ENCODE measurements at regions not wholly inside any gene's neighbourhood (a gene's known extent, or its start where the extent isn't known, plus 50 kb on each side); places are given as distances from the start of the nearest gene placed in this dataset.
A peak's percentile ranks its signal among the peaks of the same experiment; 100 is the strongest.
"Not testable (repeated sequence)": the region's sequence is repeated elsewhere in the genome, so short reads cannot be mapped to it uniquely, and the experiment has no call there.

- DNase-seq = no peak
Observed at GRCh38 chr12:22812531-22812930, 187.6 kb downstream of the ETNK1 start.

GRCh38 chr12:22821985-22822384, 197.0 kb downstream of the ETNK1 start:
- DNase-seq = no peak

- no peak for DNase-seq
Observed at GRCh38 chr12:22826026-22826425, 201.1 kb downstream of the ETNK1 start.

- not testable (repeated sequence) for DNase-seq
Observed at GRCh38 chr12:22826446-22826981, 201.5 kb downstream of the ETNK1 start.

GRCh38 chr12:22828066-22828465, 203.1 kb downstream of the ETNK1 start:
- DNase-seq = peak; percentile 50

- DNase-seq = no peak
Observed at GRCh38 chr12:22835431-22835830, 210.5 kb downstream of the ETNK1 start.

GRCh38 chr12:22850185-22850584, 225.2 kb downstream of the ETNK1 start:
- DNase-seq = no peak

GRCh38 chr12:22851532-22851931, 226.6 kb downstream of the ETNK1 start:
- DNase-seq = no peak

GRCh38 chr12:22855456-22855855, 230.5 kb downstream of the ETNK1 start:
- DNase-seq = no peak

- DNase-seq = peak; percentile 7
Observed at GRCh38 chr12:22856178-22856577, 231.2 kb downstream of the ETNK1 start.

GRCh38 chr12:22858849-22859570, 234.0 kb downstream of the ETNK1 start:
- no peak for DNase-seq

GRCh38 chr12:22860926-22861325, 236.0 kb downstream of the ETNK1 start:
- DNase-seq = no peak

- DNase-seq = no peak
Observed at GRCh38 chr12:22865822-22866221, 240.9 kb downstream of the ETNK1 start.

- DNase-seq = no peak
Observed at GRCh38 chr12:22866406-22866805, 241.4 kb downstream of the ETNK1 start.

- no peak for DNase-seq
Observed at GRCh38 chr12:22874151-22874550, 249.2 kb downstream of the ETNK1 start.

- no peak for DNase-seq
Observed at GRCh38 chr12:22876262-22876661, 251.3 kb downstream of the ETNK1 start.

GRCh38 chr12:22879203-22879602, 254.2 kb downstream of the ETNK1 start:
- DNase-seq = no peak

GRCh38 chr12:22880331-22880730, 255.4 kb downstream of the ETNK1 start:
- DNase-seq = no peak

GRCh38 chr12:22880807-22881206, 255.8 kb downstream of the ETNK1 start:
- no peak for DNase-seq

- DNase-seq = no peak
Observed at GRCh38 chr12:22881878-22882385, 257.0 kb downstream of the ETNK1 start.

- no peak for DNase-seq
Observed at GRCh38 chr12:22882559-22882958, 257.6 kb downstream of the ETNK1 start.

GRCh38 chr12:22893878-22894277, 268.9 kb downstream of the ETNK1 start:
- DNase-seq = no peak

GRCh38 chr12:22899184-22899583, 274.2 kb downstream of the ETNK1 start:
- no peak for DNase-seq

GRCh38 chr12:22900401-22900800, 275.4 kb downstream of the ETNK1 start:
- DNase-seq = no peak

- DNase-seq = no peak
Observed at GRCh38 chr12:22904485-22904884, 279.5 kb downstream of the ETNK1 start.

Measured in activated CD4-positive, alpha-beta T cell treated with anti-CD3 and anti-CD28 coated beads, Interleukin-2, amount 50 U/mL, for 16 hours (primary cell).